ENCODE measurements at regions not wholly inside any gene's neighbourhood (a gene's known extent, or its start where the extent isn't known, plus 50 kb on each side); places are given as distances from the start of the nearest gene placed in this dataset.
"Not testable (repeated sequence)": the region's sequence is repeated elsewhere in the genome, so short reads cannot be mapped to it uniquely, and the experiment has no call there.

- DNase-seq (ENCODE audit: low spot score): no peak
Measured at GRCh38 chr12:74595696-74596095, 58.1 kb downstream of the ATXN7L3B start.

- peak; percentile 6 for DNase-seq (ENCODE audit: low spot score)
Measured at GRCh38 chr12:74598819-74599218, 61.2 kb downstream of the ATXN7L3B start.

GRCh38 chr12:74599932-74600331 lies 62.3 kb downstream of the ATXN7L3B start:
- no peak for DNase-seq (ENCODE audit: low spot score)

- not testable (repeated sequence) for DNase-seq (ENCODE audit: low spot score)
Measured at GRCh38 chr12:74600817-74601216, 63.2 kb downstream of the ATXN7L3B start.

GRCh38 chr12:74602881-74603672 lies 65.4 kb downstream of the ATXN7L3B start:
- peak; percentile 14 for DNase-seq (ENCODE audit: low spot score)

GRCh38 chr12:74608231-74608775 lies 70.7 kb downstream of the ATXN7L3B start:
- DNase-seq (ENCODE audit: low spot score): no peak

- DNase-seq (ENCODE audit: low spot score): no peak
Measured at GRCh38 chr12:74610711-74611110, 73.1 kb downstream of the ATXN7L3B start.

GRCh38 chr12:74614426-74614825 lies 76.8 kb downstream of the ATXN7L3B start:
- no peak for DNase-seq (ENCODE audit: low spot score)

GRCh38 chr12:74619084-74619483 lies 81.4 kb downstream of the ATXN7L3B start:
- no peak for DNase-seq (ENCODE audit: low spot score)

- no peak for DNase-seq (ENCODE audit: low spot score)
Measured at GRCh38 chr12:74619884-74620283, 82.2 kb downstream of the ATXN7L3B start.

GRCh38 chr12:74620921-74621320 lies 83.3 kb downstream of the ATXN7L3B start:
- DNase-seq (ENCODE audit: low spot score): peak; percentile 69

- no peak for DNase-seq (ENCODE audit: low spot score)
Measured at GRCh38 chr12:74624201-74624600, 86.6 kb downstream of the ATXN7L3B start.

- no peak for DNase-seq (ENCODE audit: low spot score)
Measured at GRCh38 chr12:74626397-74626796, 88.8 kb downstream of the ATXN7L3B start.

GRCh38 chr12:74641262-74641661 lies 103.6 kb downstream of the ATXN7L3B start:
- no peak for DNase-seq (ENCODE audit: low spot score)

- DNase-seq (ENCODE audit: low spot score): no peak
Measured at GRCh38 chr12:74641694-74642093, 104.1 kb downstream of the ATXN7L3B start.

GRCh38 chr12:74644681-74645080 lies 107.0 kb downstream of the ATXN7L3B start:
- DNase-seq (ENCODE audit: low spot score): peak; percentile 53

GRCh38 chr12:74646831-74647230 lies 109.2 kb downstream of the ATXN7L3B start:
- DNase-seq (ENCODE audit: low spot score): peak; percentile 8

GRCh38 chr12:74647256-74647655 lies 109.6 kb downstream of the ATXN7L3B start:
- DNase-seq (ENCODE audit: low spot score): peak; percentile 5

GRCh38 chr12:74656251-74656650 lies 118.6 kb downstream of the ATXN7L3B start:
- DNase-seq (ENCODE audit: low spot score): no peak

- no peak for DNase-seq (ENCODE audit: low spot score)
Measured at GRCh38 chr12:74660442-74660841, 122.8 kb downstream of the ATXN7L3B start.

GRCh38 chr12:74663958-74664357 lies 126.3 kb downstream of the ATXN7L3B start:
- DNase-seq (ENCODE audit: low spot score): no peak

GRCh38 chr12:74665690-74666089 lies 128.1 kb downstream of the ATXN7L3B start:
- no peak for DNase-seq (ENCODE audit: low spot score)

- DNase-seq (ENCODE audit: low spot score): no peak
Measured at GRCh38 chr12:74671421-74671820, 133.8 kb downstream of the ATXN7L3B start.

- not testable (repeated sequence) for DNase-seq (ENCODE audit: low spot score)
Measured at GRCh38 chr12:74676955-74677354, 139.3 kb downstream of the ATXN7L3B start.

Data from COLO829 (cell line).